HL-60/S4 treated with retinoic acid at 250 ng/mL for 4 days and 3 days (cell line): ENCODE measurements at regions not wholly inside any gene's neighbourhood (a gene's known extent, or its start where the extent isn't known, plus 50 kb on each side); places are given as distances from the start of the nearest gene placed in this dataset.

Experiments
- in situ Hi-C: fragments of 300-500 bp; cut with MboI; formaldehyde crosslinking; loops from 2 replicates; pipeline ENCODE4 v1.7.0; 2022; ENCODE audit warnings: low sequenced_read_pairs

DNA sequence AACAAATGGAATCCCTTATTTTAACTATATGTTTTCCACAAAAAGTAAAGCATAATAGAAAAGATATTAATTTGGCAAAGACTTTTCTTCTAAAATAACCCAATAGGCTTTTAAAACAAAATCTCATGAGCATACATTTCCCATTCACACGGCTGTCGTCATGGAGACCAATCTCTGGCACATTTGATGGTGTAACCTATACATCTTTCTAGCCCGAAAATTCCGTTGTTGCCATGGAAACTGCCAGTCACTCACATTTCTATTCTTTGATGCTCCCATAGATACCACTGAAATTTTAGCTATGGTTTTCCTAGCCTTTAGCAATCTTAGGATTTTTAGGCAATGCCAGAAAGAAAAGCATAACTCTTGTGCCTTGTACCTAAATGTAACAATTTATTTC, 262.9 kb upstream of the TRPM3 start:
- in situ Hi-C loops: no loop called here

DNA sequence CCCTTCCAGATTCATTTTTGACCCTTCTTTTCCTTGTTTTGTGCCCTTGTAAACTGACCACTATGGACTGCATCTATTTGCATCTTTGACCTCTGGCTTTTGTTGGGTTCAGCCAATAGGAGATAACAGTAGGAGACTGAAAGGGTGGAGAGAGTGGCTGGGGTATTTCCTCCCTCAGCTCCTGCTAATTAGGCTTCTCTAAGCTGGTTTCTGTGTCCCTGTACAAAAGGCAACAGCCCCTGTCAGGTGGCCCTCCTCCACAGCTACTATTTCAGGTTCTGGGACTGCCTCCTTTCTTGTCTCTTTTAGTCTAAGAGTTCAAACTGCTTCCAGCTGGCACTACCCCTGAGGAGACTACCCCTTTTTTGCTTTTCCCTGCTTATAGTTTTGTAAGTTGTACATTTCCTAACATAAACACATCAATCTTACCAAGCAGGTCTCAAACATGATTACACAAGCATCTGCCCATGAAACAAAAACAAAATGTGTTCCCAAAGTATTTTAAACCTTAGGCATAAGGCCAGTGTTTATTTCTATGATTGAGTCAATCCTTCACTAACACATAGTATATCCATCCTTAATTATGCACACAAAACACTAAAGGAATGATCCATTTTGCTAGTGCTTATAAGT, 262.0 kb upstream of the TRPM3 start:
- in situ Hi-C loops: no loop called here

DNA sequence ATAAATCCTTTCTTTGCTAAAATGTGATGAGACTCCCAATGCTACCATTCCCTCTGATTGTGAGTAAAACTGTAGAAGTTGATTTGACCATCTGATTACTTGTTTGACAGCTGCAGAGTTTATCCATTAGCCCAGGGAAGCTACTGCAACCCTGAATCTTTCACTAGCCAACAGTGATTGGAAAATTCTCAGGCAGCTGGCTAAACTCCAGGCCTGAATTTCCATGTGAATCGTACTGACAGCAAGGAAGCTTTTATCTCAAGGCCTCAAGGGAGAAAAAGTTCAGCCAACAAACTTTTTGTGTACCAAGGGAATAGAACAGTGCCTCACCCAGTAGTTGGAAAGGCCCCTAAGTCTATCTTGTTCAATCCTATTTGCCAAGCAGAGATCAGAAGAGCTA, 246.7 kb upstream of the TRPM3 start:
- in situ Hi-C loops: no loop called here

DNA sequence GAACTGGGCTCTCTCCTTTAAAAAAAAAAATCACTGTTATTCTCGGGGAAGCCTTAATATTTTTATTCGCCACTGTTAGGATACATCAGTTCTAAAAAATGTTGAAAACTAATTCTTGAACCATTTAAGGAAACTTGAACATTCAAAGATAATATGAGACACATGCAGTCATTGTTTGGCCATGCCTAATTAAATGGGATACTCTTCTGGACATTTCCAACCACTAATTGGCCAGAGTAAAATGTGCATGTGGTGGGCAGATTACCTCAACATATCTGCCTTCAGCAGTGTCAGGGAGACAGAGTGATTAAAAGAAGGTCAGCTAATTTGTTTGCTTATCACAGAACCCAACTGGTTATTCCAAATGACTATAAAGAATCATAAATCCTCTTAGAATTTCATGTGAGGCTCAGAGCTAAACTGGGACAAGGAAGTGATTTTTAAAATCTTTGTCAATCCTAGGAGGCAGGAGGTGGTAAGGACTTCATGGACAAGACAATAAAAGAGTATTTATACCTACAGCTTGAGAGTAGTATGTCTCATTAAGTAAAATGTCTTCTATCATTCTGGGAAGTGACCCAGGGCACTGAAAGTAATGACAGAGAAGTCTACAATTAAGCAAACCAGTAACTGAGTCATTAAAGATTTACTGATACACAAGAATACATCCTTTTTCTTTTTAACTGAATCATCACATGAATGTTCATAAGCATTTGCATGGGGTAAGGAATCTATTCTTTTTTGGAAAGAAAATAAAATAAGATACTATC, 242.9 kb upstream of the TRPM3 start:
- in situ Hi-C loops: no loop called here

DNA sequence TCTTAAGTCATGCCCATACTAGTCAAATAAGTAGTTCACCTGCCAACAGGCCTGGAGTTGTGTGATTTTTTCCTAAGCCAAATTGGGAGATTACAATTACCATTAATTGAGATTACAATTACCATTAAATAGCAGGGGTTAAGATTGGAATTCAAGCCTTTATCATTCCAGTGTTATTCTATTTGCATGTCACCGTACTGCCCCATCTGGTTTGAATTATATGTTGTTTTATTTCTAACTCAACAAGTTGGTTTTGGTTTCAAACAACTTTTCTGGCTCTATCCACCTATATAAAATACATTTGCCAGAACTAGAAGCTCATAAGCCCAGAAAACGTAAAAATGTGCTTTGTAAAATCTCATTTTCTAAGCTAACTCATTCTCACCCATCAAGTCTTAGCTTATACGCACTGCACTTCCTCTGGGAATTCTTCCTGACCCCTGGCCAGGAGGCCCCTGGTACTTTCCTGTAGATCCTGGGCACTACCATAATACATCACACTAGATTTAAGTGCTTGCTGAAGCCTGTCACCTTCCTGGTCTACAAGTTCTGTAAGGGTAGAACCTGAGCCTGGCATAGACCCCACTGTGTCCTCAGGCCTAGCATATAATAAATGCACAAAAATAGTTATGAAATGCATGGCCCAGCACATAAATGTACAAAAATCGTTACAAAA, 242.0 kb upstream of the TRPM3 start:
- in situ Hi-C loops: no loop called here

DNA sequence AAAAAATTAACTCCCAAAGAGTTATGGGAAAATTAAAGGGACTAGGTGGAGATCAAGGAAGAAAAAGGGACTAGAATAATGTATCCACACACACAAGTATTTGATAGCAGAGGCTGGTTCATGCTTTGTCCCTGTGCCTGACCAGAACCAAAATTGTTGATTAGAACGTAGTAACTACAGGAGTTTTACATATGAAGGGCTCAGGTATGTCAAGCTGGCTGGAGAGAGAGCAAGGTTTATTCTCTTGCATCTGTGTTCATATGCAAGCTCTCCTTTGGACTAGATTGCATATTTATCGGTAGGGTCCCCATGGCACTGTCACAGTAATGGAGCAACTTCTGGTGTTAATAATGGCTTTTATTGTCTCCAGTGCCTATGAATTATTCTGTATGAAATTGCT, 239.9 kb upstream of the TRPM3 start:
- in situ Hi-C loops: no loop called here

DNA sequence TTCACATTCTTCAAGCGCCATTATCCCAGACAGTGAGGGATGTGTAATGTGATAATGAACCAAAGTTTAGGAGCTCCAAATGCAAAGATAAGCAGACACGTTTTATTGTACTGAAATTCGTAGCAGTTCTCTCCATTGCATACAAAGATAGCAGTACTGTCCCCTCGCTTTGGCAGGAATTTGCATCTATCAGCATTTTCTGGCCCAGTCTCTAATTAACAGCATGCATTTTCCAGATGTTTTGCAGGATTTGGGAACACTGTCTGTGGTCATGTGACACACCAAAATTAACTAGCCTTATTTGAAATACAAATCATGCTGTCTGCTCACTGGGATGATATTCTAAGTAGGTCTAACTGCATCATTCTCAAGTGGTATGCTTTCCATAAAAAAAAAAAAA, 235.9 kb upstream of the TRPM3 start:
- in situ Hi-C loops: no loop called here

DNA sequence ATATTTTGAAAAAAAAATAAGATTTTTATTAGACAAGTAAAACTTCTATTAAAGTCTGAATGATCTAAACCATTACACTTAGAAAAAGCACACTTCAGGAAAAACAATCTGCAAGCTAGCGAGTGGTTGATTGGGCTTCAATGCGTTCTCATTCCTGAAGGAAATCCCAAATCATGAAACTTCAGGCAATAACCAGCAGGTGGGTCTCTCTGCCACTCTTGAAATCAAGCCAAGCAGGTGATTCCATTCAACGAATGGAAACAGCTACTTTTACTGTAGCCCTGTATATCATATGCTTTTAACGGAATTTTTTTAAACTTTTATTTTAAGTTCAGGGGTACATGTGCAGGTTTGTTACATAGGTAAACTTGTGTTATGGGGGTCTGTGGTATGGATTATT, 234.5 kb upstream of the TRPM3 start:
- in situ Hi-C loops: no loop called here

DNA sequence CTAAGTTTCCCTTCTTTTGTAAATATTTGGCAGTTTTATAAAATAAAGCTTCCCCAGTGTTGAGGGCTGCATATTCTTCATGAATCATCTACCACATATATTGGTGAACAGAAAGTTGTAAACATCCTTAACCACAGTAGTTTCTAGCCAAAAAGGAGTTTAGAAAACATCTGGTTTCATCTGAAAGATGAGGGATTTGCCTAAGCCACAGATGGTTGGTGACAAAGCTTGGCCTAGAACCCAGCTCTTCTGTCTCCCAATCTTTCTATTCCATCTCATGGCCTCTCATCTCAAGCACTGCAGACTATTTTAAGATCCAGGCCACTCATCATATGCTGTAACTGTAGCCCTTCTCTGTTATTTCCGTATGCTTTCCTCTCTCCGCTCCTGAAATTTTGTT, 232.3 kb upstream of the TRPM3 start:
- in situ Hi-C loops: no loop called here

DNA sequence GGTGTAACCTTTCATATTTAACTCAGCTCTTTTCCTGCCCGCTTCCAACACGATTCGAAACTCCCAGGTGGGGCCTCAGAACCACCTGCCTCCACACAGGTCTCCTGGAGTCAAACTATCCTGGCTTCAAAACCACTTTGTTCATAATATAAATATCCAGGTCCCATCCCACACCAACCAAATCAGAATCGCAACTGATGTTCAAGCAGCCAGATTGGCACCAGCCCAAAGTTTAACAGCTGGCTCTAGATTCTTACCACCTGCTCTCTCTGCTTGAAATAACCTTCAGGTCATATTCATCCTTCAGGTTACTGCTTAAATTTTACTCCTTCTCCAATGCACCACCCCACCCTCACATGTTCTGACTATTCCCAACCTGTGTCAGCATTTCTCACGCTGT, 231.4 kb upstream of the TRPM3 start:
- in situ Hi-C loops: no loop called here

DNA sequence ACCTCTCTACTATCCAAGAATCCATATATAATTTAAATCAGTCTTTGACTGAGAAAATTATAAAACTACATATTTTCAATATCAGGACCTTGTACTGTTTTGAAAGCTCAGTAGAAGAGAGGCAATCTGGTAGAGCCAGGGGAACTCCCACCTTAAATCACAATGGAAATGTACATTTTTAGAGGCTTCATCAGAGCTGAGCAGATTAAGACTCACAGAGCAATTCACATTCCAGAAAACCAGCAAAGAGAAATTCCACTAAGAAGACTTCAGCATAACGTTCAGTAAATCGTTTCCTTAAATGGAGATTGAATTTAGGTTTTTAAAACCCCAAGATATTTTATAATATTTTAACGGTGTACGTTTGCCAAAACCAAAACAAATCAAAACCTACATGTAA, 227.8 kb upstream of the TRPM3 start:
- in situ Hi-C loops: no loop called here

DNA sequence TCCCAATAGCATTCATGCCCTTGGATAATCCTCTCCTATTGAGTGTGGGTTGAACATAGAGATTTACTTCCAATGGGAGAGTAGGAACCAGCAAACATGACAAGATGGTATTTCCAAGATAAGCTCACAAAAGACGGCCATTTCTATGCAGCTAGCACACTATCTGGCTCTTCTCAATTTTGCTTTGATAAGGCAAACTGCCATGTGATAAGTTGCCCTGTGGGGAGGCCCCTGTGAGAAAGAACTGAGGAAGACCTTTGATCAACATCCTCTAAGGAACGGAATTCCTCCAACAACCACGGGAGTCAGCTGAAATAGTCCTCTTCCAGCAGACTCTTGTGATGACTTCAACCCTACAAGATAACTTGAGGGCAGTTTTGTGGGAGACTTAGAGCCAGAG, 211.9 kb upstream of the TRPM3 start:
- in situ Hi-C loops: no loop called here

DNA sequence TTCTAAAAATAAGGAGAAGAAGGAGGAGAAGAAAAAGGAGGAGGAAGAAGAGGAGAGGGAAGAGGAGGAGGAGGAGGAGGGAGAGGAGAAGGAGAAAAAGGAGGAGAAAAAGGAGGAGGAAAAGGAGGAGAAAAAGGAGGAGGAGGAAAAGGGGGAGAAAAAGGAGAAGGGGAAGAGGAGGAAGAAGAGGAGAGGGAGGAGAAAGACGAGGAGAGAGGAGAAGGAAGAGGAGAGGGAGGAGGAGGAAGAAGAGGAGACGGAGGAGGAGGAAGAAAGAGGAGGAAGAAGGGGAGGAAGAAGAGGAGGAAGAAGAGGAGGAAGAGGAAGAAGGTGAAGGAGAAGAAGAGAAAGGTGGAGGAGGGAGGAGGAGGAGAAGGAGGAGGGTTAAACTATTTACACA, 210.2 kb upstream of the TRPM3 start:
- in situ Hi-C loops: no loop called here

DNA sequence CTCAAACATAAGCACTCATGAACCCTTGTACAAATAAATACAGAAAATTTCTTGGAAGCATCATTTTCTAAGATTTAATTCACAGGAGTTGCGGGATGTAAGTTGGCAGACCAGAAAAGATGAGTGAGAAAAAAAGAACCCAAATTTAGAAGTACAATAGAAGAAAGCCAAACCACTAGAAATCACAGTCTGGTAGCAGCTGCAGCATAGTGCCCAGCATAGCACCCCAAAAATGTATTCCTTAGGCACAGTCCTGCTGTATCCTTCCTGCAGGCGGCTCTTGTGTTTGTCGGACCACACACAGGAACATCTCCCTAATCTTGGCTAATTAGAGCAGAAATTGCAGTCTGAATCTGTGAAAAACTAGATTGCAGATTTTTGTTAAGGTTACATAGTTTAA, 208.5 kb upstream of the TRPM3 start:
- in situ Hi-C loops: no loop called here

DNA sequence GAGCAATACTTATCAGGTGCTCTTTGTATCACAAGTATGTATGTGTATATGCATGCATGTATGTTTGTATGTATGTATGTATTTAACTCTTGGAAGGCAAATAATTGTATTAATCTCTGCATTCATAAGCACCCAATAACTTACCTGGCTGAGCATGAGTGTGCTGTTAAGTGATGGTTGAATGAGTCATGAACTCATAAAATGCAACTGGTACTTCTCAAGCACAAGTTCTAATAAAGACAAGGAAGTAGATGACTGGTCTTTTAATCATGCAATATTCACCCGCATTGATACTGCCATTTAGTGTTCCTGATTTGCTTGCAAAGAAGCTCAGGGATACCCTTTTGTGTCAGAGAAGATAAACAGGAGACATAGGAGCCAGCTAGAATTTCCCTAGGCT, 204.9 kb upstream of the TRPM3 start:
- in situ Hi-C loops: no loop called here

DNA sequence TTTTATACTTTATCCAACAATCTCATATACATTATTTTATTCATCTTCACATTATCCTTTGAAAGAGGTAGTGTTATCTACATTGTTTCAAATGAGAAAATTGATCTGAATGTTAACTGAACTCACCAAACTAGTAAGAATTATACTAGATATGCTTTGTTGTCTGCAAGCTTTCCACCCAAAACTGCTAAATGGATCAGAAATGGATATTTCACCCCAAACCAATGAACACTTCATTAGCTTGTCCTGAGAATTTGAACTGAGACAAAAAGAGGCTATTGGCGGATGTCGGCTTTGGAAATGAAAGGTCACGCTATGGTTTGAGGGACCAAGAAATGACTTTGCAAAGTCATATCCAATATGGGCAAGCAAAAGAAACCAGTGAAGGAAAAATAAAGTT, 201.9 kb upstream of the TRPM3 start:
- in situ Hi-C loops: no loop called here

DNA sequence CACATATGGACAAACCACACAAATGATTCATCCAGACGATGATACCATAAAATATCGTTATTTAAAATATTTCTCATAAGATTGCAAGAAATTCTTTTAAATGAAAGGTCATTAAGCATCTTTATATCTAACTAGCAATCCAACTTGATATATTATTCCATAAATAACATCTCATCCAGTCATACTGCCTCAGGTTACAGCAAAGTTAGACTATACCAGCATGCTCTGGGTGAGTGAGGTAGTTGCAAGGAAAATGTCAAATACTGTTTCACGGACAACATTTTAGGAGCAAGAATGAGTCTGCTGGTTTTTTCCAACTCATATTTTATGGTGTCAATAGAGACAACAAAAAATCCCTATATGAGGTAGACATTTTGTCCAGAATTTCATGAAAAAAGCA, 200.9 kb upstream of the TRPM3 start:
- in situ Hi-C loops: no loop called here

DNA sequence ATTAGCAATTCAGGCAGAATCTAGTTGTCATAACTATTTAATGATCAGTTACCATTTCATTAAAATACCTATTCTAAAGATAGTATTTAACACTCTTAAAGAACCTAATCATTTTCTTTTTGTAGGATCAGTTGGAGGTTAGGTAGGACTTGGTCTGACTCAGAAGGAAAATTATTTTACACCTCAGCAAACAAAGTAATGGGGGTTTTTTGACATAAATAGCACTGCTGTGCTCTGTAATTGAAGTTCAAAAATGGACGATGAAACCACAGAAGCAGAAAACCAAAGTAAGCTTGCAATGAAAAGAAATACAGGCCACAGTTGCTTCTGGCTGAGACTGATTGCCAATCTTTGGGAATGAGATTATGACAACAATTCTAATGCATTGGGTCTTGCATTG, 187.0 kb upstream of the TRPM3 start:
- in situ Hi-C loops: no loop called here

DNA sequence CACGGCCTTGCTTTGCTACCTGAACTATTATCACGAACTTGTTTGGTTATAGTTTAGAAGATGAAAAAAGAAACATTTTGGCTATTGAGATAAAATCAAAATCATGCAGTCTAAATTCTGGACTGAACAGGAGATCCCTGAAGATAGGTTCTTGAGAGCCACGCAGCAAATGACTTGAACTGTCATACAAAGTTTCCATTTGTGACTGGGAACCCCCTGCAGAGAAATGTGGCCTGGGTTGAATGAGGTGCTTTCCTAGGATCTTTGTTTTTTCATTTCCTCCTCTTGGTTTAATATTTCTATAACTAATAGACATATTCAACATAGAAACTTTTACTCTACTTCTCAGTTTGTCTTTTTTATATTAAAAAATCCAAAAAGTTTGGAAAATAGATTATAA, 184.7 kb upstream of the TRPM3 start:
- in situ Hi-C loops: no loop called here

DNA sequence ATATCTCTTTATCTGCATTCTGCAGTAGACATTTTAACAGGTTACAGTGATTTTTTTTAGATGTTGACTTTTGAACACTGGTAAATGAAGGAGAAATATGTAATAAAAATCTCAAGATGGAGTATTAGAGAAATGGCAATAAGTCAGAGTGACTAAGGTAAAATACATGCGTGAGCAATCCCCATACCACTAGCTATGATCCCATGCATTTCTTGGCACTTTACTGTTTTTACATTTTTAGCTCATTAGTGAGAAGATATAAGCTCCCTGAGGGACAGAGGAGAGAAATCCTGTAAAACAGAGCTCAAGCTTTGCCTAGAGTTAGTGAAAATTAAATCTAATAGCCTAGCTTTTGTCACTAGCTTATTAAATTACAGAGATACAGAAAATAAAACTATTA, 181.9 kb upstream of the TRPM3 start:
- in situ Hi-C loops: no loop called here

DNA sequence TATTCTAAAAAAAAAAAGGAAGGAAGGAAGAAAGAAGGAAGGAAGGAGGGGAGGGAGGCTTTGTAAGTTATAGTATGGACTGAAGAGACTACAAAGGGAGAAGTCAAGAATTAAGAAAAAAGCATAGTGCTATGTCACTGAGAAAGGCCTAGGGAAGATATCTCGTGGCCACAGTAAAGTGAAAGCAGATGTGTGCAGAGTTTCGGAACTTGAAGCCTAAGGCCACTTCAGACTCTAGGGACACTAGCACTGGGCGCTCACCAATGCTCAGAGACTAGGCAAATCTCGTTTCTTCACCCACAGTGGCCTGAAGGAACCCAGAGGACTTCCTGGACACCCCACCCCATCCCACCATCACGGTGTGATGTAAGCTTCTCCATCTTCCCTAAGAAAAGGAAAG, 181.4 kb upstream of the TRPM3 start:
- in situ Hi-C loops: no loop called here

DNA sequence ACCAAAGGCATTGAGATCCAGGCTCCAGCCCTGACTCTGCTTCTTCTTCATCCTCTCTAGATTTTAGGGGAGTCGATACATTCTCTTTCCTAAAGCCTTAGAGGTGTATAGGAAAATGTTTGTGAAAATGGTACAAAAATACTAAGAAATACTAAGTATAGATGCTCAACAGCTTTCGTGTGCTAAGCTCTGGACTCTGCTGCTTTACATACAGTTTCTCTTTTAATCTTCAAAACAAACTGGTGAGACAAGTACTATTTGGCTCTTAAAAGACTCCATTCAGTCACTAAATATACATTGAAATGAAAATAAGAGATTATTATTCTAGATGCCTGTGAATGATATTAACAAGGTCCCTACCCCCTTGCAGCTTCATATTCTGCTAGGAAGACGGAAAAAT, 174.5 kb upstream of the TRPM3 start:
- in situ Hi-C loops: no loop called here
